Activated naive CD4-positive, alpha-beta T cell treated with anti-CD3 and anti-CD28 coated beads, Interleukin-2, amount 50 U/mL, for 24 hours (primary cell): ENCODE measurements at regions not wholly inside any gene's neighbourhood (a gene's known extent, or its start where the extent isn't known, plus 50 kb on each side); places are given as distances from the start of the nearest gene placed in this dataset.

Experiments
- H3K27ac Mint-ChIP-seq: one replicate; pipeline ENCODE4 v1.8.0; 2021; ENCODE audit warnings: mild to moderate bottlenecking, mixed read lengths
- H3K27me3 Mint-ChIP-seq: one replicate; pipeline ENCODE4 v1.8.0; 2021; ENCODE audit warnings: mixed read lengths
- H3K36me3 Mint-ChIP-seq: one replicate; pipeline ENCODE4 v1.8.0; 2021; ENCODE audit warnings: mixed read lengths
- H3K4me1 Mint-ChIP-seq: one replicate; pipeline ENCODE4 v1.8.0; 2021; ENCODE audit warnings: mixed read lengths
- H3K4me3 Mint-ChIP-seq: one replicate; pipeline ENCODE4 v1.8.0; 2021; ENCODE audit warnings: mild to moderate bottlenecking, mixed read lengths
- H3K9me3 Mint-ChIP-seq: one replicate; pipeline ENCODE4 v1.8.0; 2021; ENCODE audit warnings: mixed read lengths

- Mint-ChIP-seq H3K4me3 (no peak overlapping the region), H3K36me3 (no peaks in the 10 kb centered on the region), H3K4me1 (no peaks in the 10 kb centered on the region), H3K27me3 (peaks cover 4% of the 10 kb centered on the region), H3K9me3 (peaks cover 11% of the 10 kb centered on the region), H3K27ac (no peak overlapping the region)
Measured at GRCh38 chr15:87155771-87156170, 1076.1 kb downstream of the AGBL1 start.

GRCh38 chr15:87154761-87155160, 1075.1 kb downstream of the AGBL1 start:
- Mint-ChIP-seq H3K4me1 (no peaks in the 10 kb centered on the region), H3K9me3 (peaks cover 11% of the 10 kb centered on the region), H3K27me3 (peaks cover 4% of the 10 kb centered on the region), H3K36me3 (no peaks in the 10 kb centered on the region), H3K4me3 (no peak overlapping the region), H3K27ac (no peak overlapping the region)

GRCh38 chr15:87151202-87151748, 1071.6 kb downstream of the AGBL1 start:
- no peaks in the 10 kb centered on the region for H3K36me3 Mint-ChIP-seq
- no peak overlapping the region for H3K27ac Mint-ChIP-seq
- H3K9me3 Mint-ChIP-seq = peaks cover 6% of the 10 kb centered on the region
- H3K27me3 Mint-ChIP-seq = no peaks in the 10 kb centered on the region
- no peak overlapping the region for H3K4me3 Mint-ChIP-seq
- H3K4me1 Mint-ChIP-seq = no peaks in the 10 kb centered on the region

- Mint-ChIP-seq H3K4me3 (no peak overlapping the region), H3K27ac (no peak overlapping the region), H3K9me3 (peaks cover 7% of the 10 kb centered on the region), H3K27me3 (peaks cover 2% of the 10 kb centered on the region), H3K36me3 (peaks cover 1% of the 10 kb centered on the region), H3K4me1 (no peaks in the 10 kb centered on the region)
Measured at GRCh38 chr15:87145696-87146095, 1066.0 kb downstream of the AGBL1 start.

GRCh38 chr15:87144775-87145174, 1065.1 kb downstream of the AGBL1 start:
- Mint-ChIP-seq H3K27me3 (peaks cover 4% of the 10 kb centered on the region), H3K4me3 (no peak overlapping the region), H3K9me3 (peaks cover 7% of the 10 kb centered on the region), H3K4me1 (no peaks in the 10 kb centered on the region), H3K27ac (no peak overlapping the region), H3K36me3 (peaks cover 1% of the 10 kb centered on the region)

GRCh38 chr15:87142096-87142495, 1062.4 kb downstream of the AGBL1 start:
- Mint-ChIP-seq H3K36me3 (peaks cover 1% of the 10 kb centered on the region), H3K27ac (no peak overlapping the region), H3K27me3 (peaks cover 8% of the 10 kb centered on the region), H3K4me3 (no peak overlapping the region), H3K9me3 (peaks cover 12% of the 10 kb centered on the region), H3K4me1 (no peaks in the 10 kb centered on the region)

- Mint-ChIP-seq H3K9me3 (peaks cover 5% of the 10 kb centered on the region), H3K36me3 (no peaks in the 10 kb centered on the region), H3K27ac (no peak overlapping the region), H3K27me3 (peaks cover 8% of the 10 kb centered on the region), H3K4me3 (no peak overlapping the region), H3K4me1 (no peaks in the 10 kb centered on the region)
Measured at GRCh38 chr15:87135109-87135508, 1055.4 kb downstream of the AGBL1 start.

- Mint-ChIP-seq H3K27ac (no peak overlapping the region), H3K4me1 (no peaks in the 10 kb centered on the region), H3K27me3 (peaks cover 4% of the 10 kb centered on the region), H3K4me3 (no peak overlapping the region), H3K36me3 (no peaks in the 10 kb centered on the region), H3K9me3 (peaks cover 2% of the 10 kb centered on the region)
Measured at GRCh38 chr15:87133704-87134103, 1054.0 kb downstream of the AGBL1 start.

GRCh38 chr15:87131067-87131466, 1051.4 kb downstream of the AGBL1 start:
- Mint-ChIP-seq H3K36me3 (no peaks in the 10 kb centered on the region), H3K27ac (no peak overlapping the region), H3K27me3 (peaks cover 2% of the 10 kb centered on the region), H3K4me3 (no peak overlapping the region), H3K9me3 (peaks cover under 1% of the 10 kb centered on the region), H3K4me1 (no peaks in the 10 kb centered on the region)

GRCh38 chr15:87129916-87130315, 1050.2 kb downstream of the AGBL1 start:
- Mint-ChIP-seq H3K27me3 (peaks cover 2% of the 10 kb centered on the region), H3K27ac (no peak overlapping the region), H3K4me1 (no peaks in the 10 kb centered on the region), H3K9me3 (peaks cover 6% of the 10 kb centered on the region), H3K4me3 (no peak overlapping the region), H3K36me3 (no peaks in the 10 kb centered on the region)

GRCh38 chr15:87123676-87124382, 1044.2 kb downstream of the AGBL1 start:
- Mint-ChIP-seq H3K4me1 (no peaks in the 10 kb centered on the region), H3K27me3 (peaks cover 5% of the 10 kb centered on the region), H3K27ac (no peak overlapping the region), H3K36me3 (no peaks in the 10 kb centered on the region), H3K9me3 (peaks cover 6% of the 10 kb centered on the region), H3K4me3 (no peak overlapping the region)

GRCh38 chr15:87121336-87121735, 1041.7 kb downstream of the AGBL1 start:
- Mint-ChIP-seq H3K27ac (no peak overlapping the region), H3K4me1 (no peaks in the 10 kb centered on the region), H3K36me3 (no peaks in the 10 kb centered on the region), H3K4me3 (no peak overlapping the region), H3K27me3 (peaks cover 5% of the 10 kb centered on the region), H3K9me3 (peaks cover 6% of the 10 kb centered on the region)

GRCh38 chr15:87120555-87120954, 1040.9 kb downstream of the AGBL1 start:
- Mint-ChIP-seq H3K27me3 (peaks cover 5% of the 10 kb centered on the region), H3K4me1 (no peaks in the 10 kb centered on the region), H3K4me3 (no peak overlapping the region), H3K27ac (no peak overlapping the region), H3K36me3 (no peaks in the 10 kb centered on the region), H3K9me3 (peaks cover under 1% of the 10 kb centered on the region)

GRCh38 chr15:87118846-87119245, 1039.2 kb downstream of the AGBL1 start:
- Mint-ChIP-seq H3K4me1 (no peaks in the 10 kb centered on the region), H3K9me3 (no peaks in the 10 kb centered on the region), H3K27me3 (peaks cover 3% of the 10 kb centered on the region), H3K36me3 (no peaks in the 10 kb centered on the region), H3K27ac (no peak overlapping the region), H3K4me3 (no peak overlapping the region)

GRCh38 chr15:87118435-87118834, 1038.8 kb downstream of the AGBL1 start:
- Mint-ChIP-seq H3K9me3 (no peaks in the 10 kb centered on the region), H3K4me1 (no peaks in the 10 kb centered on the region), H3K27ac (no peak overlapping the region), H3K36me3 (no peaks in the 10 kb centered on the region), H3K27me3 (peaks cover 3% of the 10 kb centered on the region), H3K4me3 (no peak overlapping the region)

- H3K4me3 Mint-ChIP-seq = no peak overlapping the region
- no peaks in the 10 kb centered on the region for H3K27me3 Mint-ChIP-seq
- no peaks in the 10 kb centered on the region for H3K36me3 Mint-ChIP-seq
- H3K4me1 Mint-ChIP-seq = no peaks in the 10 kb centered on the region
- no peaks in the 10 kb centered on the region for H3K9me3 Mint-ChIP-seq
- H3K27ac Mint-ChIP-seq = no peak overlapping the region
Measured at GRCh38 chr15:87115795-87116194, 1036.1 kb downstream of the AGBL1 start.

GRCh38 chr15:87099916-87100315, 1020.2 kb downstream of the AGBL1 start:
- no peaks in the 10 kb centered on the region for H3K4me1 Mint-ChIP-seq
- H3K9me3 Mint-ChIP-seq = peaks cover 23% of the 10 kb centered on the region
- peaks cover 7% of the 10 kb centered on the region for H3K27me3 Mint-ChIP-seq
- H3K4me3 Mint-ChIP-seq = no peak overlapping the region
- H3K36me3 Mint-ChIP-seq = no peaks in the 10 kb centered on the region
- no peak overlapping the region for H3K27ac Mint-ChIP-seq
